Ishikawa (cell line): ENCODE measurements at regions not wholly inside any gene's neighbourhood (a gene's known extent, or its start where the extent isn't known, plus 50 kb on each side); places are given as distances from the start of the nearest gene placed in this dataset.

Experiments used
- CEBPB ChIP-seq: IDR thresholded peaks from 2 replicates; pipeline ENCODE4 v1.6.1; 2012
- CREB1 ChIP-seq: IDR thresholded peaks from 2 replicates; pipeline ENCODE4 v1.6.1; 2012; ENCODE audit warnings: low read depth
- EGR1 ChIP-seq: IDR thresholded peaks from 2 replicates; pipeline ENCODE4 v1.6.1; 2012
- EP300 ChIP-seq: IDR thresholded peaks from 2 replicates; pipeline ENCODE4 v1.6.1; 2012; ENCODE audit warnings: borderline replicate concordance
- FOXM1 ChIP-seq: IDR thresholded peaks from 2 replicates; pipeline ENCODE4 v1.6.1; 2012; ENCODE audit warnings: low read depth, borderline replicate concordance
- NFIC ChIP-seq: IDR thresholded peaks from 2 replicates; pipeline ENCODE4 v1.6.1; 2012
- RAD21 ChIP-seq: IDR thresholded peaks from 2 replicates; pipeline ENCODE4 v1.6.1; 2012; ENCODE audit warnings: low read depth
- TAF1 ChIP-seq: IDR thresholded peaks from 2 replicates; pipeline ENCODE4 v1.6.1; 2012; ENCODE audit warnings: low read depth, mild to moderate bottlenecking
- TCF12 ChIP-seq: IDR thresholded peaks from 2 replicates; pipeline ENCODE4 v1.6.1; 2012; ENCODE audit warnings: low read depth
- TEAD4 ChIP-seq: IDR thresholded peaks from 2 replicates; pipeline ENCODE4 v1.6.1; 2012
- YY1 ChIP-seq: IDR thresholded peaks from 2 replicates; pipeline ENCODE4 v1.6.1; 2012; ENCODE audit warnings: low read depth
- TF ChIP-seq, protein P1 (sequence below): IDR thresholded peaks from 2 replicates; pipeline ENCODE4 v1.6.1; 2012; ENCODE audit warnings: low read depth, mild to moderate bottlenecking
- TF ChIP-seq, protein P2 (sequence below): IDR thresholded peaks from 2 replicates; pipeline ENCODE4 v1.6.1; 2012

DNA sequence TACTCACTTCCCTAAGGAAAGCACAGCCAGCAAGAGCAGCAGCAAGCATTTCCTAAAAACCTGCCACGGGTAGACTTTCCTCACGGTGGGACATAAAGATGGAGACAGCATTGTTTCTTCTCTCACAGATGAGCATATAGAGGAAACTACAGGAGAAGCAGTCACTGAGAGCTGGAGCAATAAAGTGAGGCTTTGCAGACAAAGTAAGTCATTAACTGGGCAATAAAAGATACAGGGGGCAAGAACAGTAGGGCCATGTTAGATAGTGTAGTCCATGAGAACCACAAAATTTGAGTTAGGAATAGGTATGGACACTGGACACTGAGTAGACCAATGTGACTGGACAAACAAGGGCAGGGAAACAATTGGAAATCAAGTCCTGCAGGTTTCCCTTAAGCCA is 240.1 kb upstream of the NFIA start:
- TF ChIP-seq TEAD4 (no peak), TAF1 (no peak), RAD21 (no peak), EP300 (no peak), CREB1 (no peak), NFIC (no peak), CEBPB (no peak), EGR1 (no peak), TCF12 (no peak), FOXM1 (no peak), YY1 (no peak)
- TF ChIP-seq, protein P1, sequence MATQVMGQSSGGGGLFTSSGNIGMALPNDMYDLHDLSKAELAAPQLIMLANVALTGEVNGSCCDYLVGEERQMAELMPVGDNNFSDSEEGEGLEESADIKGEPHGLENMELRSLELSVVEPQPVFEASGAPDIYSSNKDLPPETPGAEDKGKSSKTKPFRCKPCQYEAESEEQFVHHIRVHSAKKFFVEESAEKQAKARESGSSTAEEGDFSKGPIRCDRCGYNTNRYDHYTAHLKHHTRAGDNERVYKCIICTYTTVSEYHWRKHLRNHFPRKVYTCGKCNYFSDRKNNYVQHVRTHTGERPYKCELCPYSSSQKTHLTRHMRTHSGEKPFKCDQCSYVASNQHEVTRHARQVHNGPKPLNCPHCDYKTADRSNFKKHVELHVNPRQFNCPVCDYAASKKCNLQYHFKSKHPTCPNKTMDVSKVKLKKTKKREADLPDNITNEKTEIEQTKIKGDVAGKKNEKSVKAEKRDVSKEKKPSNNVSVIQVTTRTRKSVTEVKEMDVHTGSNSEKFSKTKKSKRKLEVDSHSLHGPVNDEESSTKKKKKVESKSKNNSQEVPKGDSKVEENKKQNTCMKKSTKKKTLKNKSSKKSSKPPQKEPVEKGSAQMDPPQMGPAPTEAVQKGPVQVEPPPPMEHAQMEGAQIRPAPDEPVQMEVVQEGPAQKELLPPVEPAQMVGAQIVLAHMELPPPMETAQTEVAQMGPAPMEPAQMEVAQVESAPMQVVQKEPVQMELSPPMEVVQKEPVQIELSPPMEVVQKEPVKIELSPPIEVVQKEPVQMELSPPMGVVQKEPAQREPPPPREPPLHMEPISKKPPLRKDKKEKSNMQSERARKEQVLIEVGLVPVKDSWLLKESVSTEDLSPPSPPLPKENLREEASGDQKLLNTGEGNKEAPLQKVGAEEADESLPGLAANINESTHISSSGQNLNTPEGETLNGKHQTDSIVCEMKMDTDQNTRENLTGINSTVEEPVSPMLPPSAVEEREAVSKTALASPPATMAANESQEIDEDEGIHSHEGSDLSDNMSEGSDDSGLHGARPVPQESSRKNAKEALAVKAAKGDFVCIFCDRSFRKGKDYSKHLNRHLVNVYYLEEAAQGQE = no peak
- TF ChIP-seq, protein P2, sequence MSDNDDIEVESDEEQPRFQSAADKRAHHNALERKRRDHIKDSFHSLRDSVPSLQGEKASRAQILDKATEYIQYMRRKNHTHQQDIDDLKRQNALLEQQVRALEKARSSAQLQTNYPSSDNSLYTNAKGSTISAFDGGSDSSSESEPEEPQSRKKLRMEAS = no peak
